ENCODE measurements at regions not wholly inside any gene's neighbourhood (a gene's known extent, or its start where the extent isn't known, plus 50 kb on each side); places are given as distances from the start of the nearest gene placed in this dataset.

GRCh38 chr3:152968388-152969024 is 133.6 kb downstream of the P2RY1 start:
- no peaks in the 10 kb centered on the region for H3K36me3 ChIP-seq (replicated peaks; ENCODE audit: insufficient read depth, low read length)
- no peak overlapping the region for H3K4me3 ChIP-seq (ENCODE audit: low read length)
- H4K20me1 ChIP-seq (ENCODE audit: insufficient read depth, low read length): no peaks in the 10 kb centered on the region
- H3K79me2 ChIP-seq (ENCODE audit: low read length): no peaks in the 10 kb centered on the region
- peaks cover 8% of the 10 kb centered on the region for H3K4me1 ChIP-seq (ENCODE audit: low read length)
- H3F3A ChIP-seq (ENCODE audit: insufficient read depth, low read length): no peaks in the 10 kb centered on the region
- no peaks in the 10 kb centered on the region for H3K9me2 ChIP-seq (replicated peaks; ENCODE audit: insufficient read depth, low read length)
- no peak overlapping the region for H3K9ac ChIP-seq (ENCODE audit: low read length)
- TF ChIP-seq EZH2phosphoT487 (IDR thresholded peaks at IDR 0.05; ENCODE audit: low read length): no peak
- no peak for TF ChIP-seq CTCF (IDR thresholded peaks at IDR 0.05; ENCODE audit: low read length)
- TF ChIP-seq EZH2 (optimal IDR thresholded peaks at IDR 0.05; ENCODE audit: low read depth, low read length): no peak
- H3K27me3 ChIP-seq (replicated peaks; ENCODE audit: insufficient read depth, low read length): no peaks in the 10 kb centered on the region
- no peak overlapping the region for H2AFZ ChIP-seq (ENCODE audit: low read length)
- no peak overlapping the region for H3K4me2 ChIP-seq (ENCODE audit: low read depth, low read length)
- H3K27ac ChIP-seq (ENCODE audit: low read length): no peak overlapping the region
- DNase-seq: no peak
- H3K9me3 ChIP-seq (replicated peaks; ENCODE audit: insufficient read depth, low read length): no peaks in the 10 kb centered on the region

GRCh38 chr3:152969557-152970300 is 134.8 kb downstream of the P2RY1 start:
- no peak overlapping the region for H3K9ac ChIP-seq (ENCODE audit: low read length)
- DNase-seq: no peak
- no peak overlapping the region for H3K4me2 ChIP-seq (ENCODE audit: low read depth, low read length)
- H3F3A ChIP-seq (ENCODE audit: insufficient read depth, low read length): no peaks in the 10 kb centered on the region
- H3K79me2 ChIP-seq (ENCODE audit: low read length): no peaks in the 10 kb centered on the region
- no peak overlapping the region for H3K27ac ChIP-seq (ENCODE audit: low read length)
- no peak overlapping the region for H2AFZ ChIP-seq (ENCODE audit: low read length)
- no peaks in the 10 kb centered on the region for H3K27me3 ChIP-seq (replicated peaks; ENCODE audit: insufficient read depth, low read length)
- no peaks in the 10 kb centered on the region for H3K9me2 ChIP-seq (replicated peaks; ENCODE audit: insufficient read depth, low read length)
- H4K20me1 ChIP-seq (ENCODE audit: insufficient read depth, low read length): no peaks in the 10 kb centered on the region
- H3K9me3 ChIP-seq (replicated peaks; ENCODE audit: insufficient read depth, low read length): no peaks in the 10 kb centered on the region
- TF ChIP-seq EZH2 (optimal IDR thresholded peaks at IDR 0.05; ENCODE audit: low read depth, low read length) (no peak), CTCF (IDR thresholded peaks at IDR 0.05; ENCODE audit: low read length) (no peak), EZH2phosphoT487 (IDR thresholded peaks at IDR 0.05; ENCODE audit: low read length) (no peak)
- no peaks in the 10 kb centered on the region for H3K36me3 ChIP-seq (replicated peaks; ENCODE audit: insufficient read depth, low read length)
- peaks cover 8% of the 10 kb centered on the region for H3K4me1 ChIP-seq (ENCODE audit: low read length)
- no peak overlapping the region for H3K4me3 ChIP-seq (ENCODE audit: low read length)

GRCh38 chr3:152970851-152971250 is 135.9 kb downstream of the P2RY1 start:
- H3K9ac ChIP-seq (ENCODE audit: low read length): no peak overlapping the region
- H3K27ac ChIP-seq (ENCODE audit: low read length): no peak overlapping the region
- DNase-seq: no peak
- H3K9me3 ChIP-seq (replicated peaks; ENCODE audit: insufficient read depth, low read length): no peaks in the 10 kb centered on the region
- no peaks in the 10 kb centered on the region for H4K20me1 ChIP-seq (ENCODE audit: insufficient read depth, low read length)
- H3K27me3 ChIP-seq (replicated peaks; ENCODE audit: insufficient read depth, low read length): no peaks in the 10 kb centered on the region
- no peaks in the 10 kb centered on the region for H3K9me2 ChIP-seq (replicated peaks; ENCODE audit: insufficient read depth, low read length)
- no peaks in the 10 kb centered on the region for H3K36me3 ChIP-seq (replicated peaks; ENCODE audit: insufficient read depth, low read length)
- H2AFZ ChIP-seq (ENCODE audit: low read length): no peak overlapping the region
- peaks cover under 1% of the 10 kb centered on the region; the same call in 1 of the 2 replicates for H3K4me1 ChIP-seq (ENCODE audit: low read length)
- no peaks in the 10 kb centered on the region for H3F3A ChIP-seq (ENCODE audit: insufficient read depth, low read length)
- no peaks in the 10 kb centered on the region for H3K79me2 ChIP-seq (ENCODE audit: low read length)
- no peak for TF ChIP-seq EZH2 (optimal IDR thresholded peaks at IDR 0.05; ENCODE audit: low read depth, low read length)
- TF ChIP-seq EZH2phosphoT487 (IDR thresholded peaks at IDR 0.05; ENCODE audit: low read length): no peak
- no peak overlapping the region for H3K4me2 ChIP-seq (ENCODE audit: low read depth, low read length)
- H3K4me3 ChIP-seq (ENCODE audit: low read length): no peak overlapping the region

- no peaks in the 10 kb centered on the region for H3K4me1 ChIP-seq (ENCODE audit: low read length)
- H3K27me3 ChIP-seq (replicated peaks; ENCODE audit: insufficient read depth, low read length): no peaks in the 10 kb centered on the region
- no peak for DNase-seq
- H3K79me2 ChIP-seq (ENCODE audit: low read length): no peaks in the 10 kb centered on the region
- H3K4me3 ChIP-seq (ENCODE audit: low read length): no peak overlapping the region
- no peaks in the 10 kb centered on the region for H4K20me1 ChIP-seq (ENCODE audit: insufficient read depth, low read length)
- no peaks in the 10 kb centered on the region for H3K9me3 ChIP-seq (replicated peaks; ENCODE audit: insufficient read depth, low read length)
- H2AFZ ChIP-seq (ENCODE audit: low read length): no peak overlapping the region
- TF ChIP-seq CTCF (IDR thresholded peaks at IDR 0.05; ENCODE audit: low read length) (no peak), EZH2 (optimal IDR thresholded peaks at IDR 0.05; ENCODE audit: low read depth, low read length) (no peak), EZH2phosphoT487 (IDR thresholded peaks at IDR 0.05; ENCODE audit: low read length) (no peak)
- H3K9me2 ChIP-seq (replicated peaks; ENCODE audit: insufficient read depth, low read length): no peaks in the 10 kb centered on the region
- no peak overlapping the region for H3K27ac ChIP-seq (ENCODE audit: low read length)
- H3K4me2 ChIP-seq (ENCODE audit: low read depth, low read length): no peak overlapping the region
- H3F3A ChIP-seq (ENCODE audit: insufficient read depth, low read length): no peaks in the 10 kb centered on the region
- H3K36me3 ChIP-seq (replicated peaks; ENCODE audit: insufficient read depth, low read length): no peaks in the 10 kb centered on the region
- H3K9ac ChIP-seq (ENCODE audit: low read length): no peak overlapping the region
Measured at GRCh38 chr3:152971880-152972279, 136.9 kb downstream of the P2RY1 start.

Data from MM.1S (cell line).